Activated CD4-positive, alpha-beta T cell treated with anti-CD3 and anti-CD28 coated beads for 48 hours (primary cell): ENCODE measurements at regions not wholly inside any gene's neighbourhood (a gene's known extent, or its start where the extent isn't known, plus 50 kb on each side); places are given as distances from the start of the nearest gene placed in this dataset.

ENCODE experiments used
- DNase-seq: peaks from one replicate; pipeline ENCODE4 v3.0.0-alpha.2; 2020

- no peak for DNase-seq
These were observed 54.4 kb upstream of the MARCKS start for GRCh38 chr6:113802779-113803178.

GRCh38 chr6:113805173-113805790, 51.9 kb upstream of the MARCKS start:
- no peak for DNase-seq

- no peak for DNase-seq
These were observed 51.2 kb upstream of the MARCKS start for GRCh38 chr6:113805811-113806495.
